ENCODE measurements at regions not wholly inside any gene's neighbourhood (a gene's known extent, or its start where the extent isn't known, plus 50 kb on each side); places are given as distances from the start of the nearest gene placed in this dataset.

- Mint-ChIP-seq H3K4me3 (no peak overlapping the region), H3K27me3 (no peaks in the 10 kb centered on the region), H3K4me1 (no peaks in the 10 kb centered on the region), H3K9me3 (peaks cover 0 to 17% (median 0%) of the 10 kb centered on the region in 9 donors), H3K27ac (no peak overlapping the region), H3K36me3 (no peaks in the 10 kb centered on the region)
- POLR2A ChIA-PET, result no interaction called here
- no peak for ATAC-seq
- no peak for DNase-seq
Measured at GRCh38 chr10:57807906-57808305, 459.8 kb downstream of the IPMK start.

- no peaks in the 10 kb centered on the region for H3K36me3 Mint-ChIP-seq
- peaks cover 0 to 19% (median 0%) of the 10 kb centered on the region in 9 donors for H3K9me3 Mint-ChIP-seq
- H3K27me3 Mint-ChIP-seq, result no peaks in the 10 kb centered on the region
- DNase-seq (no peak), ATAC-seq (no peak)
- POLR2A ChIA-PET, result no interaction called here
- H3K4me3 Mint-ChIP-seq, result no peak overlapping the region
- no peak overlapping the region for H3K27ac Mint-ChIP-seq
- H3K4me1 Mint-ChIP-seq, result no peaks in the 10 kb centered on the region
Measured at GRCh38 chr10:57806675-57807074, 461.0 kb downstream of the IPMK start.

GRCh38 chr10:57799625-57800024, 468.1 kb downstream of the IPMK start:
- no peaks in the 10 kb centered on the region for H3K27me3 Mint-ChIP-seq
- no peak overlapping the region for H3K4me3 Mint-ChIP-seq

GRCh38 chr10:57798830-57799229, 468.9 kb downstream of the IPMK start:
- no peak for DNase-seq
- POLR2A ChIA-PET, result no interaction called here
- no peak overlapping the region for H3K27ac Mint-ChIP-seq
- H3K27me3 Mint-ChIP-seq, result no peaks in the 10 kb centered on the region
- H3K4me3 Mint-ChIP-seq, result no peak overlapping the region
- H3K36me3 Mint-ChIP-seq, result no peaks in the 10 kb centered on the region
- ATAC-seq, result no peak
- peaks cover 0 to 11% (median 0%) of the 10 kb centered on the region in 9 donors for H3K9me3 Mint-ChIP-seq
- H3K4me1 Mint-ChIP-seq, result no peaks in the 10 kb centered on the region

More at GRCh38 chr10:57799625-57800024, 468.1 kb downstream of the IPMK start:
- Mint-ChIP-seq H3K36me3 (no peaks in the 10 kb centered on the region), H3K4me1 (no peaks in the 10 kb centered on the region), H3K9me3 (peaks cover 0 to 11% (median 0%) of the 10 kb centered on the region in 9 donors), H3K27ac (no peak overlapping the region)
- POLR2A ChIA-PET, result no interaction called here
- ATAC-seq (no peak), DNase-seq (no peak)

- H3K36me3 Mint-ChIP-seq, result no peaks in the 10 kb centered on the region
- no peaks in the 10 kb centered on the region for H3K27me3 Mint-ChIP-seq
- no peak overlapping the region for H3K27ac Mint-ChIP-seq
- H3K4me1 Mint-ChIP-seq, result no peaks in the 10 kb centered on the region
- DNase-seq, result no peak
- no peak for ATAC-seq
- POLR2A ChIA-PET, result no interaction called here
- H3K9me3 Mint-ChIP-seq, result peaks cover 0 to 28% (median 7%) of the 10 kb centered on the region in 9 donors
- H3K4me3 Mint-ChIP-seq, result no peak overlapping the region
Measured at GRCh38 chr10:57791546-57791945, 476.1 kb downstream of the IPMK start.

- POLR2A ChIA-PET, result no interaction called here
- H3K4me1 Mint-ChIP-seq, result no peaks in the 10 kb centered on the region
- no peak overlapping the region for H3K4me3 Mint-ChIP-seq
- H3K27ac Mint-ChIP-seq, result no peak overlapping the region
- peaks cover 0 to 30% (median 7%) of the 10 kb centered on the region in 9 donors for H3K9me3 Mint-ChIP-seq
- H3K36me3 Mint-ChIP-seq, result no peaks in the 10 kb centered on the region
- H3K27me3 Mint-ChIP-seq, result no peaks in the 10 kb centered on the region
- no peak for ATAC-seq
- no peak for DNase-seq
Measured at GRCh38 chr10:57790703-57791102, 477.0 kb downstream of the IPMK start.

- POLR2A ChIA-PET, result no interaction called here
- H3K27ac Mint-ChIP-seq, result no peak overlapping the region
Measured at GRCh38 chr10:57788117-57788516, 479.6 kb downstream of the IPMK start.

GRCh38 chr10:57786850-57787750, 480.6 kb downstream of the IPMK start:
- ATAC-seq, result no peak

More at GRCh38 chr10:57788117-57788516, 479.6 kb downstream of the IPMK start:
- H3K36me3 Mint-ChIP-seq, result no peaks in the 10 kb centered on the region
- no peaks in the 10 kb centered on the region for H3K4me1 Mint-ChIP-seq
- ATAC-seq, result no peak
- no peak overlapping the region for H3K4me3 Mint-ChIP-seq
- DNase-seq, result no peak
- H3K27me3 Mint-ChIP-seq, result no peaks in the 10 kb centered on the region
- H3K9me3 Mint-ChIP-seq, result peaks cover 0 to 30% (median 9%) of the 10 kb centered on the region in 9 donors

GRCh38 chr10:57786331-57786730, 481.4 kb downstream of the IPMK start:
- H3K9me3 Mint-ChIP-seq, result peaks cover 0 to 37% (median 8%) of the 10 kb centered on the region in 9 donors

More at GRCh38 chr10:57786850-57787750, 480.6 kb downstream of the IPMK start:
- no peak overlapping the region for H3K4me3 Mint-ChIP-seq
- H3K4me1 Mint-ChIP-seq, result no peaks in the 10 kb centered on the region
- H3K27ac Mint-ChIP-seq, result no peak overlapping the region
- no peaks in the 10 kb centered on the region for H3K36me3 Mint-ChIP-seq
- peaks cover 0 to 30% (median 9%) of the 10 kb centered on the region in 9 donors for H3K9me3 Mint-ChIP-seq
- H3K27me3 Mint-ChIP-seq, result no peaks in the 10 kb centered on the region
- POLR2A ChIA-PET, result no interaction called here
- no peak for DNase-seq

GRCh38 chr10:57785546-57785945, 482.1 kb downstream of the IPMK start:
- Mint-ChIP-seq H3K27ac (no peak overlapping the region), H3K27me3 (peaks cover 0 to 3% (median 0%) of the 10 kb centered on the region in 5 donors), H3K36me3 (no peaks in the 10 kb centered on the region)

More at GRCh38 chr10:57786331-57786730, 481.4 kb downstream of the IPMK start:
- H3K4me3 Mint-ChIP-seq, result no peak overlapping the region
- DNase-seq (no peak), ATAC-seq (no peak)
- H3K27ac Mint-ChIP-seq, result no peak overlapping the region
- no peaks in the 10 kb centered on the region for H3K4me1 Mint-ChIP-seq
- no peaks in the 10 kb centered on the region for H3K36me3 Mint-ChIP-seq
- peaks cover 0 to 2% (median 0%) of the 10 kb centered on the region in 5 donors for H3K27me3 Mint-ChIP-seq
- POLR2A ChIA-PET, result no interaction called here

GRCh38 chr10:57785068-57785467, 482.6 kb downstream of the IPMK start:
- POLR2A ChIA-PET, result no interaction called here
- no peaks in the 10 kb centered on the region for H3K4me1 Mint-ChIP-seq
- H3K27me3 Mint-ChIP-seq, result peaks cover 0 to 3% (median 0%) of the 10 kb centered on the region in 5 donors
- ATAC-seq (no peak), DNase-seq (no peak)
- H3K9me3 Mint-ChIP-seq, result peaks cover 0 to 50% (median 6%) of the 10 kb centered on the region in 9 donors
- no peak overlapping the region for H3K4me3 Mint-ChIP-seq
- H3K36me3 Mint-ChIP-seq, result no peaks in the 10 kb centered on the region
- no peak overlapping the region for H3K27ac Mint-ChIP-seq

More at GRCh38 chr10:57785546-57785945, 482.1 kb downstream of the IPMK start:
- DNase-seq, result no peak
- Mint-ChIP-seq H3K4me3 (no peak overlapping the region), H3K9me3 (peaks cover 0 to 45% (median 6%) of the 10 kb centered on the region in 9 donors), H3K4me1 (no peaks in the 10 kb centered on the region)
- POLR2A ChIA-PET, result no interaction called here
- no peak for ATAC-seq

GRCh38 chr10:57776688-57777432, 490.8 kb downstream of the IPMK start:
- H3K9me3 Mint-ChIP-seq, result peaks cover 0 to 39% (median 13%) of the 10 kb centered on the region in 9 donors
- ATAC-seq (no peak), DNase-seq (no peak)
- peaks cover 0 to 4% (median 0%) of the 10 kb centered on the region in 3 donors for H3K36me3 Mint-ChIP-seq
- H3K27ac Mint-ChIP-seq, result no peak overlapping the region
- no peaks in the 10 kb centered on the region for H3K4me1 Mint-ChIP-seq
- peaks cover 0 to 3% (median 0%) of the 10 kb centered on the region in 5 donors for H3K27me3 Mint-ChIP-seq
- POLR2A ChIA-PET, result no interaction called here
- H3K4me3 Mint-ChIP-seq, result no peak overlapping the region

GRCh38 chr10:57775250-57775649, 492.4 kb downstream of the IPMK start:
- H3K27me3 Mint-ChIP-seq, result no peaks in the 10 kb centered on the region
- H3K4me3 Mint-ChIP-seq, result no peak overlapping the region
- H3K4me1 Mint-ChIP-seq, result no peaks in the 10 kb centered on the region
- DNase-seq (no peak), ATAC-seq (no peak)
- H3K9me3 Mint-ChIP-seq, result peaks cover 0 to 34% (median 11%) of the 10 kb centered on the region in 9 donors
- peaks cover 0 to 4% (median 0%) of the 10 kb centered on the region in 3 donors for H3K36me3 Mint-ChIP-seq
- H3K27ac Mint-ChIP-seq, result no peak overlapping the region
- POLR2A ChIA-PET, result no interaction called here
